ENCODE measurements at regions not wholly inside any gene's neighbourhood (a gene's known extent, or its start where the extent isn't known, plus 50 kb on each side); places are given as distances from the start of the nearest gene placed in this dataset.
"Not testable (repeated sequence)": the region's sequence is repeated elsewhere in the genome, so short reads cannot be mapped to it uniquely, and the experiment has no call there.

DNA sequence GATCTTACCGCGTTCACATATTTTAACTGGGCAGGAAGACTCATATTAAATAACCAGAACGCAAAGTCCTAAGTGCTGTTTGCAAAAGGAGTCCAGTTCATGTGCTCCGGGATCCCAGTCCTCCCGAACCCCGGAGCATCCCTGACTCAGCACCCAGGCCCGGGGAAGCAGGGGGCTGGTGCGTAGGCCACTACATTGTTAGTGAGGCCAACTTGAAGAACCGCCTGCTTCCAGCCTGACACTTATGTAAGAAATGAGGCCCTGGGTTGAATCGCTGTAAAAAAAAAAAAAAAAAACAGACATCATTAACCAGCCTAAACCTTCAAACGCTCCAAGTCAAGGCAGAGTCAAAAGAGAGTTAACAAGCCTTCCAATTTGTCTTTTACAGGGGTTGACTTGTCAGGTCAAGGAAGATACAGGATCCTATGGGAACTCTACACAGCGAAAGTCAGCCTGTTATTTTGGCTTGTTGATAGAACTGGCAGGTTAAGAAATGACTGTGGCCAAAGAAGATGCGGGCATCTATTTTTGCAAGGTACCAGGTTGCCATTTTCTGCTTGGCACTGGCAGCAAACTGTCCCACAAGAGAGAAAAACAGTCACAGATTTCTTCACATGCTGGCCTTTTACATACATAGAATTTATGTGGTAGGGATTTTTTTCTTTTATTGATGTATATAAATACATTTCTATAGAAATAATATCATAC, 93.3 kb downstream of the ACTL7B start:
- no peak for DNase-seq

DNA sequence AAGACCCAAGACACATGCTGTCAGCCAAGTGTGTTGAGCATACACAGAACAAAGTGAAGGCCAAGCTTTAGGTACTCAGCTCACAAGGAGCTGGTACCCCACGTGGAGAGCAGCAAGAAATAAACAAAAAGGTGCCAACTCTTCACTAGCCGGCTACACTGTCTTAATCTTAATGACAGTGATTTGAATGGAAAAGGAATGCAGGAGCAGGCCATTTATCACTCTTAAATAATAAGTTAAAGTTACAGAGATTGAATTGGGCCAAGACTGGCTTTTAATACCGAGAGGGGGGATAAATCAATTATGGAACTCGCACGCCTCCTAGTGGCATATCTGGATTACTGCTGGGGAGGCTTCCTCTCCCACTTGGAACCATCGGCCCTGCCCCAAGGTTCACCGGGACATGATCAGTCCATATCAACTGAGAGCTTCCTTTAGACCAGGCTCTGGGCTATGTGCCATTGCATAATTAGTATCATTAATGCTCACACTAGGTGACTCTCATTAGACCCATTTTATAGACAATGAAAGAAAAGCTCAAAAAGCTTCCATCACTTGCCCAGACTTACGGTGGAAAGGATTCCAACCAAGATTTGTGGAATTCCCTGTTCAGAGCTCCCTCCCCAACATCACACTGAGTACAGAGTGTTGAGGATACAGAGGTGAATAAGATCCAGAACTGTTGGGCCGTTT, 94.0 kb downstream of the ACTL7B start:
- DNase-seq, result peak; percentile 71

GRCh38 chr9:108760841-108761240, 94.9 kb downstream of the ACTL7B start:
- no peak for DNase-seq

GRCh38 chr9:108759835-108760234, 96.0 kb downstream of the ACTL7B start:
- DNase-seq, result no peak

DNA sequence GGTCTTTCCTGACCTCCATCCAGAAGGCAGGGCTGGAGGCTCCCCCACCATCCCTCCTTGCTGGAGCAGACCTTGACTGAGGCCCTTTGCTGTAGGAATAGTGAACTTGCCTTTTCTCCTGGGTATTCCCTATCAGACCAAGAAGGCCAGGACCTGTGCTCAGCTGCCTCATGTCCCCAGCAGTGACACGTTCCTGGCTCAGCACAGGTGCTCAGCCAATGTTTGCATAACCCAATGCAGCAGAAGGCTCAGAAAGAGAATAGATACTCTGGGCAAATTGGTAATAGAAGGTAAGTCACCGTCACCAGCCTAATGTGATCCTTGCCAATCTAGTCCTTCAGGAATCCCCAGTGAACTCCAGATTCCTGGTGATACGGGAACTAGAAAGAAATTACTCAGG, 96.4 kb downstream of the ACTL7B start:
- DNase-seq, result no peak

- DNase-seq, result no peak
These were observed 98.9 kb downstream of the ACTL7B start for GRCh38 chr9:108756746-108757490.

DNA sequence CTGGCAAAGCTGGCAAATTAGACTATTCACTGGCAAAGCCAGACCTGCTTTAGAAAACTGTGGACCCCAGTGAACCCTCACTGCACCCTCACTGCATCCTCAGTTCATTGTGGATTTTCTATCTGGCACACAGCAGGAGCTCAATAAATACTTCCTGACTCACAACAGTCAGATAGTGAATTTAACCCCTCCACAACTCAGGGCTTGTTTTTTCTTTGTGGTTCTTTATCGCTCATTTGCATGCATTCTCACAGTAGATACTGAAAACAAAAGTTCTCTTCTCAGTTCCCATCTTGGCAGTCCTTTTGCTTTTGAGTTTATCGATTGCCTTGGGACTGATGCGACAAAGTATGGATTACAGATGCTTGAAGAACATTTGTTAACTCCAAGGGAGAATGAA, 99.8 kb downstream of the ACTL7B start:
- no peak for DNase-seq

- DNase-seq, result no peak
These were observed 104.4 kb downstream of the ACTL7B start for GRCh38 chr9:108751369-108751768.

- no peak for DNase-seq
These were observed 105.0 kb downstream of the ACTL7B start for GRCh38 chr9:108750661-108751215.

- DNase-seq, result no peak
These were observed 107.0 kb downstream of the ACTL7B start for GRCh38 chr9:108748776-108749175.

DNA sequence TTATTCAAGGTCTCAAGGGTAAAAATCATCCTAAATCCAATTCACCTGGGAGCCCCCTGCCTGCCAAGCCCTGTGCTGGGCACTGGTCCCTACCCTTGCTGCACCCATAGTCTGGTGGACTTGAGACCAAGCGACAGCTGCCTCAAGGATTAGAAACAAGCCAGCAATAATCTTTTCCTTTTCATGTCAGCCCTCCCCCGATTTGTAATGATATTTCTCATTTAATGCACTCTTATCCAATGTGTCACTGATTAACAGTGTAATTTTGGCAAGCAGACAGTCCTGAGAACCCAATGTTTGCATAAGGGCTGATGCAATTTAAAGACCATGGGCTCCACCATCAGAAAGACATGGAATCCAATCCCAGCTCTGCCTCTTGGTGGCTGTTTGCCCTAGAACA, 108.9 kb downstream of the ACTL7B start:
- no peak for DNase-seq

DNA sequence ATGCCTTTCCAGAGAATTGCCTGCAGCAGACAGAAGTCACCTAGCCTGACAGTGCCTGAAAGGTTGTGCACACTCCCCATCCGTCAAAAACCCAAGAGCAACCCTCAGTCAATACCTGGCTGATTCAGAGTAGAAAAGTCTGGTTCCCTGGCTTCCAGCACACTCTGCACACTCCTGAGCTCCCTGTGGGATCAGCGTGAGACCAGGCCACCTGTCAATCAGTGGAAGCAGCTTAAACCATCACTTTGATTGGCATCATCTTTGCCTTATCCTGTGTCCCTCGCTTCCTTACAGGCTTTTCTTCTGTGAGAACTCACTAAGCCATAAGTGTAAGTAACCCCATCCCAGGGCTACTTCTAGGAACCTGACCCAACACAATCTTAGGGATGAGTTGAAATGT, 109.8 kb downstream of the ACTL7B start:
- DNase-seq, result no peak

- no peak for DNase-seq
These were observed 111.1 kb downstream of the ACTL7B start for GRCh38 chr9:108744641-108745040.

DNA sequence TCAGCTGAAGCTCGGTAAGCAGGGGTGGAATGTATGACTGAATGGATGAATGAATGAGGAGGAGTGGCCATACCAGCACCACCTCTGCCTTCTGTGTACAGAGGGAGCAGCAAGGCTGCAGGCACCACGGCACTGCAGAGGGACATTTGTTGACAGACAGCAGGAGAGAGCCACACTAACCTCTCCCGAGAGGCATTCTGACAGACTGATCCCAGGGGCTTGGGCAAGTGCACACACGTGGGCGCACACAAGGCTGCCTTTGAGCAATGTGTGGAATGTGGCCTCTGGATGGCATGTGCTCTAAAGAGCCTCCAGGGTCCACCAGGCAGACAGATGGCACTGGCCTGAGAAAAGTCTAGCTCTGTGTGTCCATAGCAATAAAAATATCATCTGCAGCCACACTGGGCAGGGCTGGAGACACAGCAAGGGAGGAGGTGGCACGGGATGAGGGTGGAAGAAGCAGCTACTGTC, 111.8 kb downstream of the ACTL7B start:
- DNase-seq, result peak; percentile 57

GRCh38 chr9:108743416-108743815, 112.4 kb downstream of the ACTL7B start:
- DNase-seq, result no peak

- no peak for DNase-seq
These were observed 113.6 kb downstream of the ACTL7B start for GRCh38 chr9:108742191-108742590.

DNA sequence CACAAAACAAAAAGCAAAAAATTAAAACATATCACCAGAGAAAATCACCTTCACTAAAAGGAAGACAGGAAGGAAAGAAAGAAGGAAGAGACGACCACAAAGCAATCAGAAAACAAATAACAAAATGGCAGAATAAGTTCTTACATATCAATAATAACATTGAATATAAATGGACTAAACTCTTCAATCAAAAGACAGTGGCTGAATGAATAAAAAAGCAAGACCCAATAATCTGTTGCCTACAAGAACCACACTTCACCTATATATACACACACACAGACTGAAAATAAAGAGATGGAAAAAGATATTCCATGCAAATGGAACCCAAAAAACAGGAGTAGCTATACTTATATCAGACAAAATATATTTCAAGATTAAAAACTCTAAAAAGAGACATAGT, 124.5 kb downstream of the ACTL7B start:
- DNase-seq, result not testable (repeated sequence)

DNA sequence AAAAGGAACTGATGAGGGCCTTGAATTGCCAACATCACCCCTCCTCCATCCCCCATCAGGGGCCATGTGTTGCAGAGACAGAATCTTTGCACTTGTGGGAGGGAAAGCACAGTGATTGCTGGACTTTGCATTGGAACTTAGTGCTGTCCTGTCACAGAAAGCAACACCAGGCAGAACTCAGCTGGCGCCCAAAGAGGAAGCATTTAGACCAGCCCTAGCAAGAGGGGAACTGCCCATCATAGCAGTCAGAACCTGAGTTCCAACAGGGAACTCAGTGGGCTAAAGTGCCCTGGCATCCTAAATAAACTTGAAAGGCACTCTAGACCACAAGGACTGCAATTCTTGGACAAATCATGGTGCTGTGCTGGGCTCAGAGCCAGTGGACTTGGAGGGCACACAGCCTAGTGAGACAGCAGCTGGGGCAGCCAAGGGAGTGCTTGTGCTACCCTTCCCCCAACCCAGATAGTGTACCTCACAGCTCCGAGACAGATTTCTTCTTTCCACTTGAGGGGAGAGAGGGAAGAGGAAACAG, 128.1 kb downstream of the ACTL7B start:
- peak; percentile 51 for DNase-seq

GRCh38 chr9:108724652-108725051, 131.1 kb downstream of the ACTL7B start:
- DNase-seq, result no peak

DNA sequence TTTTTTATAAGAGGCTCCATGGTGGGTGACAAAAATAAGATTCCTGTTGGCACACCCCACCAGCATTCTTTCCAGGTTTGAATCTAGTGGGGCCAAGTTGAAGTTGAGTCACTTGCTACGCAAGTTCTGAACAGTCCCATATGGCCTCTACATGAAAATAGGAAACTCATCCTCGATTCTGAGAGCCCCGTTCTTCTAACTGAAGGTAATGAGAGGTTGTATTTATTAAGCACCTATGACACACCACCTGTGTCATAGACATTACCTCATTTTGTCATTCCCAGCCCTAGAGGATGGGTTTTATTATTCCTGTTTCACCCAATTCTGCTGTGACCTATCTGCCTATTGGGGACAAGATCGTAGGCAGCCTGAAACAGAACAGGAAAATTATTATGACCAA, 131.7 kb downstream of the ACTL7B start:
- DNase-seq, result no peak

DNA sequence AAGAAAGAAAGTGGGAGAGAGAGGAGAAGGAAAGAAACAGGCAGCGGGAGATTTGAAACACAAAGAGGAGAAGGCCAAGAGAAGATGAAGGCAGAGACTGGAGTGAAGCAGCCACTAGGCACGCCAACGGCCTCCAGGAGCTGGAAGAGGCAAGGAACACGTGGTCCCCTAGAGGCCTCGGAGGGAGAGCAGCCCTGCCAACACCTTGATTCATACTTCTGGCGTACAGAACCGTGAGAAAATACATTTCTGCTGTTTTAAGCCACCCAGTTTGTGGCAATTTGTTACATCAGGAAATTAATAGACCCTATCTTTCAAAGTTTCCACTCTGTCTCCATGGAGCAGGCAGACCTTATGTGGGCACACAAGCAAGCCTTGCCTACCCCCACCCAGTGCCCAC, 133.4 kb downstream of the ACTL7B start:
- DNase-seq, result no peak

GRCh38 chr9:108720191-108720642, 135.6 kb downstream of the ACTL7B start:
- no peak for DNase-seq

GRCh38 chr9:108710424-108710823, 145.4 kb downstream of the ACTL7B start:
- no peak for DNase-seq
